H1 (cell line): ENCODE measurements at regions not wholly inside any gene's neighbourhood (a gene's known extent, or its start where the extent isn't known, plus 50 kb on each side); places are given as distances from the start of the nearest gene placed in this dataset.

Source experiments
- SAP30 ChIP-seq: fragments of 300-600 bp; sonication (generic); IDR thresholded peaks from 2 replicates; pipeline ENCODE4 v1.7.1; 2012; ENCODE audit warnings: low read length, moderate library complexity, mild to moderate bottlenecking, inconsistent platforms; ENCODE audit not compliant: insufficient read depth, insufficient replicate concordance

GRCh38 chr4:123522646-123523045, 126.1 kb downstream of the SPRY1 start (continued):
- TF ChIP-seq SAP30 = no peak
